Right lobe of liver (tissue), 4 donors: ENCODE measurements at regions not wholly inside any gene's neighbourhood (a gene's known extent, or its start where the extent isn't known, plus 50 kb on each side); places are given as distances from the start of the nearest gene placed in this dataset.

Source experiments
- CTCF ChIP-seq, 4 donors: fragments of 200-600 bp in 3 of 4; fragments of 450-650 bp in 1 of 4; IDR thresholded peaks; one replicate each; pipeline versions ENCODE4 v1.5.1 to v1.8.0; 2016 to 2022; ENCODE audit warnings: antibody characterized with exemption in 4 of 4, mild to moderate bottlenecking in 2 of 4
- POLR2A ChIP-seq: fragments of 450-650 bp; IDR thresholded peaks from one replicate; pipeline ENCODE4 v1.6.1; 2017; ENCODE audit warnings: antibody characterized with exemption, mild to moderate bottlenecking
- donor health status: DM: no; HTN: no; CAD: no.
- donor health status: DM: no; HTN: no; CAD: no.
- donor health status: DM: no; HTN: yes; CAD: no.

DNA sequence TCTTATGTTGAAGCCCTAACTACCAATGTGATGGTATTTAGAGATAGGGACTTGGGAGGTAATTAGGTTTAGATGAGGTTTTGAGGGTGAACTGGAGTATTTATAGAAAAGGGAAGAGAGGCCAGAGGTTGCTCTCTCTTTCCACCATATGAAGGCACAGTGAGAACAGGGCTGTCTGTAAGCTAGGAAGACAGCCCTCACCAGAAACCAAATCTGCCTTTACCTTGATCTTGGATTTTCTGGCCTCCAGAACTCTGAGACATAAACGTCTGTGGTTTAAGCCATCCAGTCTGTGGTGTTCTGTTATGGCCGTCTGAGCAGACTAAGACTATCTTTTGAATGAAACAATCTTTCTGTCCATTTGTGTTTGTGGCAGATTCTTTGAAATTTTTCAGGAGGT lies 223.7 kb downstream of the PDHA2 start:
- TF ChIP-seq POLR2A (no peak), CTCF (IDR thresholded peaks at IDR 0.05) (no peak)
